ENCODE measurements at regions not wholly inside any gene's neighbourhood (a gene's known extent, or its start where the extent isn't known, plus 50 kb on each side); places are given as distances from the start of the nearest gene placed in this dataset.

- no peak overlapping the region for H3K27ac ChIP-seq (ENCODE audit: low read length)
- no peak overlapping the region for H3K4me3 ChIP-seq (ENCODE audit: low read length)
- H4K20me1 ChIP-seq (ENCODE audit: insufficient read depth): no peaks in the 10 kb centered on the region
- no peaks in the 10 kb centered on the region for H3K36me3 ChIP-seq (ENCODE audit: insufficient read depth, low read length)
- no peak for TF ChIP-seq POLR2AphosphoS5 (IDR thresholded peaks at IDR 0.05)
- no peak for TF ChIP-seq TAF1 (IDR thresholded peaks at IDR 0.05; ENCODE audit: low read depth)
- no peak for TF ChIP-seq MXI1 (conservative IDR thresholded peaks at IDR 0.05; ENCODE audit: poor library complexity, severe bottlenecking)
- TF ChIP-seq EZH2 (IDR thresholded peaks at IDR 0.05; ENCODE audit: borderline replicate concordance, insufficient read depth, low read length, poor library complexity, severe bottlenecking): no peak
- no peak for TF ChIP-seq REST (IDR thresholded peaks at IDR 0.05; ENCODE audit: borderline replicate concordance)
- TF ChIP-seq EP300 (conservative IDR thresholded peaks at IDR 0.05; ENCODE audit: poor library complexity, severe bottlenecking): no peak
- no peak for TF ChIP-seq RAD21 (conservative IDR thresholded peaks at IDR 0.05)
- no peak for TF ChIP-seq SMC3 (conservative IDR thresholded peaks at IDR 0.05; ENCODE audit: poor library complexity)
- TF ChIP-seq, protein P1, sequence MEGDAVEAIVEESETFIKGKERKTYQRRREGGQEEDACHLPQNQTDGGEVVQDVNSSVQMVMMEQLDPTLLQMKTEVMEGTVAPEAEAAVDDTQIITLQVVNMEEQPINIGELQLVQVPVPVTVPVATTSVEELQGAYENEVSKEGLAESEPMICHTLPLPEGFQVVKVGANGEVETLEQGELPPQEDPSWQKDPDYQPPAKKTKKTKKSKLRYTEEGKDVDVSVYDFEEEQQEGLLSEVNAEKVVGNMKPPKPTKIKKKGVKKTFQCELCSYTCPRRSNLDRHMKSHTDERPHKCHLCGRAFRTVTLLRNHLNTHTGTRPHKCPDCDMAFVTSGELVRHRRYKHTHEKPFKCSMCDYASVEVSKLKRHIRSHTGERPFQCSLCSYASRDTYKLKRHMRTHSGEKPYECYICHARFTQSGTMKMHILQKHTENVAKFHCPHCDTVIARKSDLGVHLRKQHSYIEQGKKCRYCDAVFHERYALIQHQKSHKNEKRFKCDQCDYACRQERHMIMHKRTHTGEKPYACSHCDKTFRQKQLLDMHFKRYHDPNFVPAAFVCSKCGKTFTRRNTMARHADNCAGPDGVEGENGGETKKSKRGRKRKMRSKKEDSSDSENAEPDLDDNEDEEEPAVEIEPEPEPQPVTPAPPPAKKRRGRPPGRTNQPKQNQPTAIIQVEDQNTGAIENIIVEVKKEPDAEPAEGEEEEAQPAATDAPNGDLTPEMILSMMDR (IDR thresholded peaks at IDR 0.05; ENCODE audit: poor library complexity, severe bottlenecking): no peak
- H3K27me3 ChIP-seq (ENCODE audit: insufficient read depth, low read depth, low read length): no peaks in the 10 kb centered on the region
- H3K9me3 ChIP-seq (ENCODE audit: low read length): no peaks in the 10 kb centered on the region
- no peaks in the 10 kb centered on the region for H3F3A ChIP-seq (ENCODE audit: insufficient read depth, low read length, poor library complexity, severe bottlenecking)
- no peak overlapping the region for H3K4me2 ChIP-seq (ENCODE audit: low read length)
- no peaks in the 10 kb centered on the region for H3K79me2 ChIP-seq (replicated peaks; ENCODE audit: insufficient read depth, low read length)
- H3K9me2 ChIP-seq (ENCODE audit: insufficient read depth, low read length): no peaks in the 10 kb centered on the region
- H3K9ac ChIP-seq (ENCODE audit: low read length): no peak overlapping the region
- no peak overlapping the region for H2AFZ ChIP-seq (ENCODE audit: low read depth, low read length)
These were observed 366.3 kb upstream of the IRX4 start for GRCh38 chr5:2249026-2249425.

GRCh38 chr5:2242539-2242938 lies 359.8 kb upstream of the IRX4 start:
- H3K79me2 ChIP-seq (replicated peaks; ENCODE audit: insufficient read depth, low read length): no peaks in the 10 kb centered on the region

More at GRCh38 chr5:2242539-2242938, 359.8 kb upstream of the IRX4 start:
- Histone ChIP-seq H3K36me3 (ENCODE audit: insufficient read depth, low read length) (no peaks in the 10 kb centered on the region), H3K4me2 (ENCODE audit: low read length) (no peak overlapping the region), H3F3A (ENCODE audit: insufficient read depth, low read length, poor library complexity, severe bottlenecking) (no peaks in the 10 kb centered on the region), H3K4me3 (ENCODE audit: low read length) (no peak overlapping the region), H3K27ac (ENCODE audit: low read length) (no peak overlapping the region), H3K9me2 (ENCODE audit: insufficient read depth, low read length) (no peaks in the 10 kb centered on the region), H3K9me3 (ENCODE audit: low read length) (no peaks in the 10 kb centered on the region), H3K9ac (ENCODE audit: low read length) (no peak overlapping the region), H2AFZ (ENCODE audit: low read depth, low read length) (no peak overlapping the region), H3K27me3 (ENCODE audit: insufficient read depth, low read depth, low read length) (no peaks in the 10 kb centered on the region), H4K20me1 (ENCODE audit: insufficient read depth) (no peaks in the 10 kb centered on the region)
- no peak for TF ChIP-seq EZH2 (IDR thresholded peaks at IDR 0.05; ENCODE audit: borderline replicate concordance, insufficient read depth, low read length, poor library complexity, severe bottlenecking)
- TF ChIP-seq, protein P1 (IDR thresholded peaks at IDR 0.05; ENCODE audit: poor library complexity, severe bottlenecking): no peak
- TF ChIP-seq SMC3 (conservative IDR thresholded peaks at IDR 0.05; ENCODE audit: poor library complexity): no peak
- no peak for TF ChIP-seq TAF1 (IDR thresholded peaks at IDR 0.05; ENCODE audit: low read depth)
- TF ChIP-seq REST (IDR thresholded peaks at IDR 0.05; ENCODE audit: borderline replicate concordance): no peak

All from neural cell (in vitro differentiated cells).